ENCODE measurements at regions not wholly inside any gene's neighbourhood (a gene's known extent, or its start where the extent isn't known, plus 50 kb on each side); places are given as distances from the start of the nearest gene placed in this dataset.
"Not testable (repeated sequence)": the region's sequence is repeated elsewhere in the genome, so short reads cannot be mapped to it uniquely, and the experiment has no call there.

GRCh38 chr4:104330125-104330905 is 164.4 kb downstream of the CXXC4 start:
- Histone ChIP-seq H3K4me3 (no peak overlapping the region), H3K27me3 (replicated peaks in 1 of 7) (no peaks in the 10 kb centered on the region), H3K36me3 (no peaks in the 10 kb centered on the region), H3K27ac (no peak overlapping the region), H3K4me1 (no peaks in the 10 kb centered on the region), H3K9me3 (peaks cover 0 to 26% (median 11%) of the 10 kb centered on the region in 8 donors)
- DNase-seq, result no peak
- 52 to 67% (median 56%) methylated on average over 6 of the region's 6 CpGs for WGBS, 5 donors
- TF ChIP-seq POLR2A (IDR thresholded peaks at IDR 0.05) (no peak), CTCF (IDR thresholded peaks at IDR 0.05 in 8 of 11, conservative IDR thresholded peaks at IDR 0.05 in 3 of 11) (no peak), POLR2AphosphoS5 (IDR thresholded peaks at IDR 0.05) (no peak)
- intact Hi-C loops (cut with DNase I; ENCODE audit: low total_unique reads), result no loop called here

GRCh38 chr4:104326991-104327694 is 167.6 kb downstream of the CXXC4 start:
- H3K4me1 ChIP-seq; intact Hi-C loops (cut with DNase I; ENCODE audit: low total_unique reads); H3K36me3 ChIP-seq; H3K27me3 ChIP-seq (replicated peaks in 1 of 7); DNase-seq; H3K4me3 ChIP-seq; H3K27ac ChIP-seq: not testable (repeated sequence)
- peaks cover 0 to 29% (median 5%) of the 10 kb centered on the region in 8 donors for H3K9me3 ChIP-seq
- 83 to 94% (median 87%) methylated on average over 9 to 12 of the region's 12 CpGs for WGBS, 5 donors

- Histone ChIP-seq H3K27ac (no peak overlapping the region), H3K4me3 (no peak overlapping the region), H3K27me3 (replicated peaks in 1 of 7) (no peaks in the 10 kb centered on the region), H3K4me1 (no peaks in the 10 kb centered on the region), H3K36me3 (no peaks in the 10 kb centered on the region), H3K9me3 (peaks cover 0 to 14% (median 4%) of the 10 kb centered on the region in 8 donors)
- 67 to 93% (median 82%) methylated on average over 1 of the region's 1 CpG for WGBS, 5 donors
- intact Hi-C loops (cut with DNase I; ENCODE audit: low total_unique reads), result no loop called here
- no peak for DNase-seq
- TF ChIP-seq POLR2AphosphoS5 (IDR thresholded peaks at IDR 0.05) (no peak), POLR2A (IDR thresholded peaks at IDR 0.05) (no peak), CTCF (IDR thresholded peaks at IDR 0.05 in 8 of 11, conservative IDR thresholded peaks at IDR 0.05 in 3 of 11) (no peak)
These were observed 192.0 kb downstream of the CXXC4 start for GRCh38 chr4:104302731-104303130.

- no peak for DNase-seq
- Histone ChIP-seq H3K9me3 (peaks cover 0 to 15% (median 0%) of the 10 kb centered on the region in 8 donors), H3K27ac (no peak overlapping the region), H3K27me3 (replicated peaks in 1 of 7) (no peaks in the 10 kb centered on the region), H3K4me1 (no peaks in the 10 kb centered on the region), H3K36me3 (no peaks in the 10 kb centered on the region), H3K4me3 (no peak overlapping the region)
- TF ChIP-seq CTCF (IDR thresholded peaks at IDR 0.05 in 8 of 11, conservative IDR thresholded peaks at IDR 0.05 in 3 of 11), result no peak
- no peak for TF ChIP-seq POLR2AphosphoS5 (IDR thresholded peaks at IDR 0.05)
- TF ChIP-seq POLR2A (IDR thresholded peaks at IDR 0.05), result no peak
- intact Hi-C loops (cut with DNase I; ENCODE audit: low total_unique reads), result no loop called here
- WGBS, 5 donors, result 64 to 81% (median 73%) methylated on average over 2 of the region's 2 CpGs
These were observed 199.9 kb downstream of the CXXC4 start for GRCh38 chr4:104294811-104295210.
